ENCODE measurements at regions not wholly inside any gene's neighbourhood (a gene's known extent, or its start where the extent isn't known, plus 50 kb on each side); places are given as distances from the start of the nearest gene placed in this dataset.

- in situ Hi-C loops (cut with HindIII; ENCODE audit: low sequenced_read_pairs): no loop called here
- TF ChIP-seq CTCF (IDR thresholded peaks at IDR 0.05; ENCODE audit: low read depth, low read length, missing control alignments): no peak
- no peak for DNase-seq (ENCODE audit: low read depth)
- no peak overlapping the region for H3K4me3 ChIP-seq (ENCODE audit: low read depth, low read length)
Measured at GRCh38 chr5:109924237-109925107, 234.7 kb downstream of the MAN2A1 start.

GRCh38 chr5:109927639-109928038 lies 237.9 kb downstream of the MAN2A1 start:
- DNase-seq (ENCODE audit: low read depth): no peak
- in situ Hi-C loops (cut with HindIII; ENCODE audit: low sequenced_read_pairs): no loop called here
- no peak overlapping the region for H3K4me3 ChIP-seq (ENCODE audit: low read depth, low read length)
- no peak for TF ChIP-seq CTCF (IDR thresholded peaks at IDR 0.05; ENCODE audit: low read depth, low read length, missing control alignments)

GRCh38 chr5:109928046-109928445 lies 238.3 kb downstream of the MAN2A1 start:
- DNase-seq (ENCODE audit: low read depth): no peak
- in situ Hi-C loops (cut with HindIII; ENCODE audit: low sequenced_read_pairs): no loop called here
- H3K4me3 ChIP-seq (ENCODE audit: low read depth, low read length): no peak overlapping the region
- no peak for TF ChIP-seq CTCF (IDR thresholded peaks at IDR 0.05; ENCODE audit: low read depth, low read length, missing control alignments)

GRCh38 chr5:109928811-109929210 lies 239.1 kb downstream of the MAN2A1 start:
- H3K4me3 ChIP-seq (ENCODE audit: low read depth, low read length): no peak overlapping the region
- no peak for TF ChIP-seq CTCF (IDR thresholded peaks at IDR 0.05; ENCODE audit: low read depth, low read length, missing control alignments)
- no peak for DNase-seq (ENCODE audit: low read depth)
- in situ Hi-C loops (cut with HindIII; ENCODE audit: low sequenced_read_pairs): no loop called here

GRCh38 chr5:109929376-109929775 lies 239.6 kb downstream of the MAN2A1 start:
- in situ Hi-C loops (cut with HindIII; ENCODE audit: low sequenced_read_pairs): no loop called here
- DNase-seq (ENCODE audit: low read depth): no peak
- no peak overlapping the region for H3K4me3 ChIP-seq (ENCODE audit: low read depth, low read length)
- no peak for TF ChIP-seq CTCF (IDR thresholded peaks at IDR 0.05; ENCODE audit: low read depth, low read length, missing control alignments)

- no peak overlapping the region for H3K4me3 ChIP-seq (ENCODE audit: low read depth, low read length)
- DNase-seq (ENCODE audit: low read depth): no peak
- in situ Hi-C loops (cut with HindIII; ENCODE audit: low sequenced_read_pairs): no loop called here
- no peak for TF ChIP-seq CTCF (IDR thresholded peaks at IDR 0.05; ENCODE audit: low read depth, low read length, missing control alignments)
Measured at GRCh38 chr5:109929911-109930310, 240.2 kb downstream of the MAN2A1 start.

Data from astrocyte of the cerebellum (primary cell).